Right forelimb (tissue), 1 donor: ENCODE measurements at regions not wholly inside any gene's neighbourhood (a gene's known extent, or its start where the extent isn't known, plus 50 kb on each side); places are given as distances from the start of the nearest gene placed in this dataset.
A peak's percentile ranks its signal among the peaks of the same experiment; 100 is the strongest.

ENCODE experiments used
- DNase-seq: peaks from one replicate; pipeline ENCODE4 v3.0.0-alpha.2; 2018

DNA sequence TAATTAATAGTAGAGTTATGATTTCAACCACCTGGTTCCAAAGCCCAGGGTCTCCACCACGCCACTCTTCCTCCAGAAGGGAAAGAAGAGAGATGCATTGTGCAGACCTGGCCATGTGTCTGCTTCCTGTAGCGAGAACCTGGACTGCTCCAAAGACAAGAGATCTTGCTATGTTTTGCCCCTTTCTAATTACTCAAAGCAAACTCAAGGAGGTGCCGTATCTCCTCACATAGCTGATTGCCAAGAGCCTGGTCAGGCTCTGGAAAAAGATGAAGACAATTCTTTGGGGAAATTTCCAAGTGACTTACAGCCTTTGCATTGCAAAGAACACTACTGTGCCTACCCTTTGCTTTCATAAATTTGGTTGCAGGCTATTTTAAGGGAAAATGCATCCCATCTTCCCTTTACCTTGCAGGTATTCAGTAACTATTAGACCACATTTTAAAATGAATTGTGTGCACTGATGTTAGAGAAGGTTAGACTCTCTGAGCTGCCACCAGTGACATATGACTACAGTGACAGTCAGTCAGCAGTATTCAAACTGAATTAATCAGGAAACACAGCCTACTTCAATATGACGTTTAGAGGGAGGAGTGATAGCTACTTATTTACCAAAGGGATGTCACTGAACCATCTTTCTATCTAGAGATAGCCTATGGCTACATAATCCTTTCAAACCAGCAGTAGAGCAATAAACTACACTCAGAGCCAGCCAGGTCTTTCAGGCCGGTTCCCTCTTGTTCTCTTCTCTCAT lies 842.1 kb upstream of the FANCL start:
- DNase-seq = no peak

DNA sequence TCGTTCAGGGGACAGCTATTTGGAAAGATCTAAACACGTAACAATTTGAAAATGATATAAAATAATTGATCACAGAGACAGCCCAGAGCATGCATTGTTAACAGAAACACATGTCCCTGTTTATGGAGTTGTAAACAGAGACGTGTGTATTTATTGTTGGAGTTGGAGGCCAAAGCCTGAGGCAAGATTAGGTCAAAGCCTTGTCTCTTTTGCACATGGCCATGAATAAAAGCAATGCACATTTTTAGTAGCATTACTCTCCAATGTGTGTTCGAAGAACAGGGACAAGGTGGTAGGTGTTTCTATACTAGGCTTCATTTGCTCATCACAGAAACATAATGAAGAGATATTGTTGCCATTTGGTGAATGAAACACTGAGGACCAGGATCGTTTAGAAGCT lies 841.5 kb upstream of the FANCL start:
- no peak for DNase-seq

DNA sequence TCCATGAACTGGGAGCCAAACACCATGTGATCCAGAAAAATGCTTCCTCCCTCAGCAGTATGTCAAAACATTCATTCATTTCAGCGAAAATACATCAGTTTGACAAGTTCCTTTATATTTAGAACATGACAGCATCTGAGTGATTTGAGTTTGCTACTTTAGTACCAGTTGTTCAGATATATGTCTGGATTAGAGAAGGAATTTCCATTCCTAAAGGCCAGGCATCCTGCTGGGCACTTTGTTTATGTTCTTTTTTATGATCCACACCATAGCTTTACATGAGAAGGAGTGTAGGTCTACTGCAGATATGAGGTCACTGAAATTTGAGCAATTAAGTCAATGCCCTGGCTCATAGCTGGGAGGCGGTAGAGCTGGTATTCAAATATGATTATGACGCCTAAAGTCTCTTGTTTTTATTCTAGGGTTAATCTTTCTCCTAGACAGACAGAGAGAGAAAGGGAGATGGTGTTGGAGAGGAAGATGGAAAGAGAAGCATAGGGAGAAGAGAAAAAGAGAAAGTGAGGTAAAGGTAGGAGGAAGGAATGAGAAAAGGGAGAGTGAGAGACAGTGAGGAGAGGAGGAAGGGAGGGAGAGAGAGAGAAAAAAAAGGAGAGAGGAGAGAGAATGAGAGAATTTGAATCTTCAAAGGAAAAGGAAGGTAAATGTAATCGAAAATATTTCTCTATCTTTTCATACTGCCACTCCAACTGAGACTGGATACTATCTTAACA lies 839.5 kb upstream of the FANCL start:
- no peak for DNase-seq

DNA sequence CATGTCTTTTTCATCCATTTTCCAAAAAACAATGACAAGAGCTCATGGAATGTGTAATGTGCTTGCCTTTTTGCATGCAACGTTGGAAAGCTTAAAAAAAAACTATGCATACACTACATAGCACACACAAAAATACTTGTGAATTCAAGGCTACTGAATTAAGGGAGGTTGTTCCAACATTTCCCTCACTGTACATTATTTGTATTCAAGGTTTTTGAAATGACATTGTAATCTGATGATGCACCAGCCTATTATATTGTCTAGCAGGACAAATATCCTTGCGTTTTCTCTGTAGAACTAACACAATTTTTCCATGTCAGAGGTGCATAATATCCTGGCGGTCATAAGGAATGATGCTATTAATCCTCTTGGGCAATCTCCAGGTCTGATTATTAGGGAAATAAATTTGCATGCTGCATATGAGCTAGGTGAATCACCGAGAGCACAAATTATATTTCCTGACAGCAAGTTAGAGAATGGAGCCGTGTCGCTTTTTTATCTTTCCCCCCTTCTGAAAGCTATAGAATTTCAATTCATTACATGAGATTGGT lies 836.9 kb upstream of the FANCL start:
- DNase-seq = no peak

DNA sequence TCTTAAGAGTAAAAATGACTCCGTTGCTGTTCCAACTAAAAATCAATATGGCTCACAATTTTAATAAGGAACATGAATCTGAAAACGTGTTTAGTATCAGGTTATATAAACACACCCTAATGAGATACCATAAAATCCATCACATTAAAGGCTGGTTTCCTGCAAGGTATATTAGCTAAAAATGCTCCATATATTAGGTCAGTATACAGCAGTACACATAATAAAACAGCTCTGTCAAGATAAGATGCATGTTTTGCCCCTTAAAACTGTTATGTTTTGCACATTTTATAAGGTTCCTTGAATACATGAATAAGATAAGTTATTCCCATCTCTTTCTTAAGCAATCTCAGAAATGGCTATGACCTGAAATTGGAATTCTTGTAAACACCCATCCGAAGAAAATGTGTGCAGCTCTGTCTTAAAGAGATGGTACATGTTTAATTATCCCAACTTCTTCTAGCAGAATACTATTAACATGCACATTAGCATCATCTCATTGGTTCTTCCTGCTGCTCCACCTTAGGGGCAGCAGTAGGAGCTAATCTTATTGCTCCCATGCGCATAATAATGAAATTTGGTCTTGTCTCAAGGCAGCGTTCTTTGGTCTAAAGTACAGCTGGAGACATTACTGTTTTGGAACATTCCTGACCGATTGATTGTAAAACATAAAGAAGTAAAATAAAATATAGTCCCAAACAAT lies 836.1 kb upstream of the FANCL start:
- DNase-seq = no peak

DNA sequence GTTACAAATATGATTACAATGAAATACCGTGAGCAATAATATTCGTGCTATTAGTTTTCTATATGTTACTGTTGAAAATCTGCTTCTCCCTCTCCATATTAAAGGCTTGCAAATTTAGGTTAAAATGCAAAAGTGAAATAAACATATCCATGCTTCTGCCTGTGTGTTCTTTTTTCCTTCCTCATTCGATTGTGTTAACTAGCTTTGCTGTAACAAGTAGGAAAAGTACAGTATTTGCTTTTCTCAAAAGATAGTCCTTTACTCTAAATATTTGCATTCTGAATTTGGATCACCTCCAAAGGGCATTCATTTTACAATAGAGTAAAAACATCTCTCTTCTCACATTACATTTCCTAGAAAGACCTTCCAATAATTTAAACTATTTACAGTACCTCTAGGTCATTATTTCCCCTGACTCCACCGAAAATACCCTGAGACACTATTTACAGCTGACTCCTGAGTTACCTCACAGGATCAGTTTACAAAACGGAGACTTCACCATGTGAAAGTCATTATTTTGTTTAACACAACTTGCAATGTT lies 835.0 kb upstream of the FANCL start:
- no peak for DNase-seq

DNA sequence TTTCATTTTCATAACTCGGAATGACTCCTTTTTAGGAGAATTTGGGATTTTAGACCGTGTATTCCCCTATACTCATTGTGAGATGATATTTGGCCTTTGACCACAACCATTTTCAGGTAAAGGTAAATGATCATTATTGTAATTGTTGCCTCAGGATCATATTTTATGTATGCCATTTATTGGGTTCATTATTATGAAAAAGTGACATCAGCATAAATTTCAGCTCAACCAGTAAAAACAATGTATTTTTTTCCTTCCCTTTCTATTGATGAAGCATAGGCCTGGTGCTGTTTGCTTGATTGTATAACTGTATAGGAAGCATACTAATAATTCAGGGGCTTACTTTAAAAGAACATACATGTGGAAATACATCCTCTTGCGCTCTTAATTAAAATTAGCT lies 832.9 kb upstream of the FANCL start:
- no peak for DNase-seq

DNA sequence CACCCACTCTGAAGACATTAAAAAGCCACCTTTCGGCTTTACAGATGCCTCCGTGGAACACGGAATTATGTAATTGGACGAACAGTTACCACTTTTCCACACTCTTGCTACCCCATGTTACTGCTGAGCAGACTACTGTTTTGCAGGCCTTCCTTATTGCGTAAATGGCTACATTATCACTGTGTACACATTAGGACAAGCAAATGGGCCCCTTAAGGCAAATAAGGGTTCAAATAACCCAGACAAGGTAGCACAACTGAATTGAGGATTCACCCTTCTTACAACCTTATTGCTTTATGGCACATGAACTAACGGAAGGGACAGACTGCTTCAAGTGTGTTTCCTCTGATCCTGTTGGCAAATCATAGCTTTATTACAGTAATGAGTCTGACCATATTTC lies 832.2 kb upstream of the FANCL start:
- no peak for DNase-seq

DNA sequence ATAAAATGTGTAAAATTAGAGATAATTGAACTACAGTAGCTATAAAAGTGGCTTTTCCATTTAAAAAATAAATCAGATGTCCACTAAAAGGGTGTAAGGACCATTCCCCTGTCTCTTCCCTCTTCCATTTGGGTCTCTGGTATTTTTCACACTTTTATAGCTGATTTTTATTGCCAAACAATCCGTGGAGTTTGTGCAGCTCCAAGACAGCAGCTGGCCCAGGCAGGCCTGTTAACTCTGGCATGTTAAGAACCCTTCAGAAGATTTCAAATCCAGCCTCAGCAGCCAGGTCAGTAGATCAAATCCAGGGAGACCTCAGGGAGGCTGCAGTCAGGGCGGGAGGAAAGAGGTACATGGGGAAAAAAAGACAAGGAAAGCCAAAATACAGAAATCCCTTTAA lies 827.1 kb upstream of the FANCL start:
- DNase-seq = no peak

DNA sequence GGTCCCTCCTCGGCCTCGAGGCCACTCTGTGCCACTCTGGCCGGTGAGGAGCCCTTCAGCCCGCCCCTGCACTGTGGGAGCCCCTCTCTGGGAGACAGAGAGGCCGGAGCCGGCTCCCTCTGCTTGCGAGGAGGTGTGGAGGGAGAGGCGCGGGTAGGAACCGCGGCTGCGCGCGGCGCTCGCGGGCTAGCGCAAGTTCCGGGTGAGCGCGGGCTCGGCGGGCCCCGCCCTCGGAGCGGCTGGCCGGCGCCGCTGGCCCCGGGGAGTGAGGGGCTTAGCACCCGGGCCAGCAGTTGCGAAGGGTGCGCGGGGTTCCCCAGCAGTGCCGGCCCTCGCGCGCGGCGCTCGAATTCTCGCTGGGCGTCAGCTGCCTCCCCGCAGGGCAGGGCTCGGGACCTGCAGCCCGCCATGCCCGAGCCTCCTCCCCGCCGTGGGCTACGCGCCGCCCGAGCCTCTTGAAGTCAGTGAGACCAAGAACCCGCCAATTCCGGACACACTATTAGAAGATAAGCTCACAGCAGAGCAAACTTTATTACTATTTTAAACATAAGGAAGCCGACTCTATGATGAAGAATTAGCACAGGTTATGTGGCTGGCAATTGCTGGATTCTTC lies 825.8 kb upstream of the FANCL start:
- no peak for DNase-seq

DNA sequence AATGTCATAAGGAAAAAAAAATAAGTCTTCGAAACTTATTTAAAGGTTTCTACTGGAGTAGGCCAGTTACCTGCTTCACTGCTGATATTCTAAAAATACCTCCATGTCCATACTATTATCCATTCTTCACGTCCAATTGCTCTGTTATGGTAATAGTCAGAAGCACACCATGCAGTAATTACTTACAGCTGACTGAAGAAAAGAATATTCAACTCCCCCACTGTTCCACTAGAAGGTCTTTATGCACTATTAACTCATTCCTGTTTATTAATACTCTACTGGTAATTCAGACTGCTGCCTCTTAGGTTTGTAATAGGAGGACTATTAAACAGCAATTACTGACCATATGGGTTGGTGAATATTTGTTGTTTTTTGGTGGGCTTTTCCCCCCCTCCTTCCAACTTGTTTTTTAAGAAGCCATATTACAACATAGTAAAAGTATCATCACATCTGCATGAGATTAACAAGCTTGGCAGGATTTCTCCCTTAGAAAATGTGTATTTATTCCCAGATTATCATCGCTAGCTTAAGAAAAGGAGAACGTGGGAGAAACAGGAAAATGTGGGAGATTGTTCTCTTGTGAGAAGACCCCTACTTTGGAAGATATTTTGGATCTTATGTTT lies 806.4 kb upstream of the FANCL start:
- DNase-seq = no peak

DNA sequence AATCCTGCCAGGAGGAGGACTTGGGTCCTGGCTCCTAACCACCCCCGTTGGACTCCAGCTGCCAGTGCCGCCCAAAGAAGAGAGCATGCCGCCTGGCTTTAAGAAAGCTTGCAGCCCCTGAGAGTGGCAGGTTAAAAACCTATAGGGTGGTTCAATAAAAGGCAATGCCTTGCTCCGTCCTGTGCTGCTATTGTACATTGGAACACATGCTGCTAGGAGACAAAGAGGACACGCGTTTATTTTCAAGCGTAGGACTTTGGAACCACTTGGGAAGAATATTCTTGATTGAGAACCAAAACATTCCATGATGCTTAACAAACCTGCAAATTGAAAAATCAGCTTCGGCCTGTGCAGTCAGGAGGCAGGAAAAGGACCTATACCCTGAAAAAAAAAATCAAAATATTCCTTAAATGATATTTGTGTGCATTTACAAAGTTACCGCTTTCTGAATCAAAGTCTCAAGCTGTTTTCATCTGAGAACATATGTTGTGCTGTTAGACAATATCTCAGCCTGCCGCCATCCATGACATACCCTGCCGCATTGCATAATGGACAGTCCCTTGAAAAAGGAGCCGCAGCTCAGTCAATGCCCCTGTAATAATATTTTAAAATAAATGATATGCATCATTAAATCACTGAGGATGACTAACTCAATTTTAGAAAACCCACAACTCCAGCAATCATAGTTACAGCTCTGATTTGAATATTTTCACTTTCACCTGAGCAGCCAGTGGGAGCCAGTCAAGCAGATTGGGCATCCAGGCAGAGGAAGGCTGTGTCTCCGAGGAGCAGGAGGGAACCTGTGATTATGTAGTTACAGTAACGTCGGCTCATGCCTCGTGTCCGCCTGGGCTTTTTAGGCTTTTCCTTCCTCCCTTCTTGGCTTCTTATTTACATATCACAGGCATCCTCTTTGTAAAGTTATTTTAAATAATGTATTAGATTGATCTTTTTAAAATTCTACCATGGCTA lies 805.6 kb upstream of the FANCL start:
- DNase-seq = no peak

DNA sequence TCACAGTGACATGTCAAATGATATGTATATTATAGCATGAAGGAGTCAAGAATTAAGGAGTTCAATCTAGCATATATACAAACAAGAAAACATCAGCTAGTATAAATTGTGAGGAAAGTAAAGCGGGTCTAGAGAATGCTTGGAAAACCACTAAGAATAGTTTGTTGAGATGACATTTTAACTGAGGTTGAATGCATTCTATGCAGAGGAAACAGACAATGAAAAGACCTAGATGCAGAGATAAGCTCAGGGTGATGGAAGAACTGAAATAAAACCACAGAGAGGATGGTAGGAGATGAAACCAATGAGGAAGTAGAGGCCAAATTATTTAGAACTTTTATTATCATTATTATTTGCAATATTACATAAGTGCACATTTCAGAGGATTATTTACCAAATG lies 803.6 kb upstream of the FANCL start:
- DNase-seq = no peak

DNA sequence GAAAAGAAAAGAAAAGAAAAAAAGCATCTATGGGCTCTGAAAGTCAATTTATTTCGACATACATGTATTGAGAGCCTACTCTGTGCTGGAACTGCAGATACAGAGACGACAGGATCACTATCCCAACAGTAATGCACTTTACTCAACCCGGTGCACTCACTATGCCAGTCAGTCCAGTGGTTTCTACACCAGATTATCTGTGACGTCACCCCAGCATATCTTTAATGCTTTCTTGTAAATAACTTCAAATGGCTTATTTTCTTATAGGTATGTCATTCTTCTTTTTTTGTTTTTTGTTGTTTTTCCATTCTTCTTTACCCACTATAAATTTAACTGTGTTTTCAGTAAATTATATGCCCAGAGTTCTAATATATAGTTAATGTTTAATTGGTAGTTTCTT lies 800.0 kb upstream of the FANCL start:
- DNase-seq = no peak

DNA sequence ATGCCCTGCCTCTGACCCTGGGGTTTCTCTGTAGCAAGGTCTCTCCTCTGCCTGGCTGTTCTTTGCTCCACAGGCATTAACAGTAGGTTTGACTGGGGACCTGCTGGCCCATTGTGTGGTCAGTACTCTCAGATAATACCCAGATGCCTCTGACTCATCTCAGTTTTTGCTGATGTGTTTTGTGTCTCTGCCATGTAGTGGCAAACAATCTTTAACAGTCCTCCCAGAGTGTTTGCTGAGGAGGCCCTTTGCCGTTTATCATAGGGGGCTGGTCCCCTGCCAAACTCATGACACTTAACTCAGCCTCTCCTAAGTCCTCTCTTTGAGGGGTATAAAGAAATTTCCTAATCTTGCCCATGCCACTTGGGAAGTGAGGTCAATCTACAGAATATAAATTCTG lies 793.7 kb upstream of the FANCL start:
- DNase-seq = no peak

DNA sequence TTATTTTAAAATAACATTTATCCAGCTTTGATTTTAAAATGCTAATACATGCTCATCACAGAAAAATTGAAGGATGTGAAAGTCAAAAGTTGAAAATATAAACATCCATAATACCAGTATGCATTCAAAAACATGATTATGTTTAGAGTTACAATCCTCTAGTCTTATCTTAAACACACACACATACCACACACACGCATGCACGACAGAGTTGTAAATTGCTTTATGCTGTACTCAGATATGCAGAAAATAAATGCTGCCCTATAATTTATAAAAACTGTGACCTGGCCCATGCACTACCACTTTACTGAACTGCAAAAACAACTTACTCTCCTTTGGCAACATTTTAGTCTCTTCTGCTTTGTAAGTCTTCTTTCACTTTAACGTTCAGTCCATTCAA lies 793.0 kb upstream of the FANCL start:
- DNase-seq = no peak

DNA sequence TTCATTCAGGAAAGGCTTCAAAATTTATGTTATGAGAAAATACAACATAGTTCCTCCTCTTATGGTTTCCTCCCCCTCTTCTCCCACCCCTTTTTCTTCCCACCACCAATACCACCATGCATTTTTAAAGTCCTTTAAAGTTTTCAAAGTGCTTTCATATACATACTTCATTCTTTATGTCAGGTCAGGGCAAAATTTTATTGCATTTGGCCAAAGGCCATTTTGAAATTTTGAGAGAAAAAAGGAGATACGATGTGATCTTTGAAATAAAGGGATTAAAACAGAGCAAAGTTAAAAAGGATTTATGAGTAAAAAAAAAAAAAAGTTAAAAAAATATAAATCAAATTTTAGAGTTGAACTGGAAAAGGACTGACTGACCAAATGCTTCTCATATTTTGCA lies 792.5 kb upstream of the FANCL start:
- DNase-seq = no peak

DNA sequence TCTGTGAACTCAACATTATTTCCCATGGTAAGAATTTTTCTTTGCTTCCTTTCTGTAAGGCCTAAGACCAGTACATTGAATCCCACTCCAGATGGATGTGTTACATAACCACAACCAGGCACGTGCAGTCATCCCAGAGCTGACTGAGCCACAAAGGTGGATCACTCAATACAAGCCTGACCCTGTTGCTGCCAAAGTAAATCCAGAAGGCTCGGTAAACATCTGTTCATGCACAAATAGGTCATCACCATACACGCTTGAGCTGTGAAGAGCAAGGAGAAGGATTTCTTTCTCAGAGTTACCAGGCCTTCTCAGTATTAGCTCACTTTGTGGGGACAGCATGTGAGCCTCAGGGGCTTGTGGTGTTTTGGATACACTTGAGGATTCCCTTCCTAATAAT lies 791.4 kb upstream of the FANCL start:
- no peak for DNase-seq

DNA sequence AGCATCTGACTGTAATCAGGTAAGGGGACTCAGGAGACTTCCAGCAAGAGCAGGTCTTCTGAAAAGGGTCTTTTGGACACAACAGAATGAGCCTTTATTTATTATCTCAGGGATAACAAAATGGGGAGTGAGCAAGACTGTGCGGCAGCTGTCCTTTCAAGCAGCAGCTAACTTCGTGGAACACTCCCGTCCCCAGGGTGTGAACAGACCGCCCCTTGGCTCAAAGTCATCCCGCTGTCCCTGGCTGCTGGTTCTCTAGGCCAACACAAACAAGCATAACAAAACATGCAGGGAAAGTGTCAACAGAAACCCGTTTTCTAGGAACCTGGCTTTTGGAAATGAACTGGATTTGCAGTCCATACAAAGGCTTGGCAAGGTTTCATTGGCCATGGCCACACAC lies 787.9 kb upstream of the FANCL start:
- DNase-seq = peak; percentile 74

DNA sequence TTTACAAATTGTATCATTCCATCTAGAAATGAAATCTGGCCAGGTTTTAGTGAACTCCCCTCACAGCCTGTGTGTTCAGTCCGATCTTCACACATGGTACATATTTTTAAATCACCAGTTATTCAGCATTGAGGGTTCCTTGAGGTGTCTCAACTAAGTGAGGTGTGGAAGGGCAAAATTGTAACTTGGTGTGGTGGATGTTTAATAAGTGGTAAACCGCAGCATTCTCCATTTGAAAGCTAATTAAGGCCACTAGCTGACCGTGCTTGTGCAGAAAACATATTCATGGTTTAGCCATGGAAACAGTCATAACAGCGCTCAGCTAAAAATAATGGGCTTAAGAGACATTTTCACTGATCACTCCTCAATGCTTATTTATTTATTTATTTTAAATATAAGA lies 786.2 kb upstream of the FANCL start:
- no peak for DNase-seq

DNA sequence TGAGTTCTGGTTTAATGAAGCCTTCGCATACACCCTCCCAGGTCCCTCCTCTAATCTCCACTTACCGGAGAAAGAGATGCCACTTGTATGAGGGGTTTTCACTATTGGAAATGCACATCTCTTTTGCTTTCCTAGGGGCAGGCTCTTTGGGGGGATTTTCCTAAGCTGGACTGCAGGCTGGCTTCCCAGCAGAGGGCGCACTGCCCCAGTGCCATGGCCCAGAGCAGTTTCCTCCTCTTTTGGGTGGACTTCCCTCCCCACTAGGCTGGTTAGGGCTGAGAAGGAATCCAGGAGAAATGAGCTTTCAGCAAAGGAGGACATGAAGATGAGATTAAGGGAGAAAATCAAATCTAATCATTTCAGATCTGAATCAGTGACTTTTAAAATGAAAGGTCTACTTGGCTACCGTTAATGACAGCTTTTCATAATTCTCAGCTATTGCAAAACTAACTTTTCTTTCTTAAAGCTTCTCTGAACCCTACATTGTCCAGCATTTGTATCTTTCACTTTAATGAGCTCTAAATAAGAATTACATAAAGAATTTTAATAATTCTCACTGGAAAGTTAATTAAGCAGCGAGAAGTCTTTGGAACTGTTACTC lies 784.1 kb upstream of the FANCL start:
- peak; percentile 57 for DNase-seq
